H9 (cell line): ENCODE measurements at regions not wholly inside any gene's neighbourhood (a gene's known extent, or its start where the extent isn't known, plus 50 kb on each side); places are given as distances from the start of the nearest gene placed in this dataset.

ENCODE experiments used
- DNase-seq: peaks from one replicate; pipeline ENCODE4 v3.0.0-alpha.2; 2017
- H2AFZ ChIP-seq: one replicate; pipeline ENCODE4 v1.6.1; 2013; ENCODE audit warnings: mild to moderate bottlenecking, low read length, control low read depth, moderate library complexity
- H2AK5ac ChIP-seq: 2 replicates; pipeline ENCODE4 v1.6.1; 2013; ENCODE audit warnings: low read length, control low read depth, mixed read lengths; ENCODE audit not compliant: insufficient read length
- H2BK120ac ChIP-seq: one replicate; pipeline ENCODE4 v1.6.1; 2013; ENCODE audit warnings: low read depth, mild to moderate bottlenecking, low read length, control low read depth, inconsistent platforms; ENCODE audit not compliant: poor library complexity, severe bottlenecking
- H2BK12ac ChIP-seq: 2 replicates; pipeline ENCODE4 v1.6.1; 2013; ENCODE audit warnings: low read length, control low read depth, mixed read lengths, low read depth; ENCODE audit not compliant: insufficient read length
- H2BK15ac ChIP-seq: 2 replicates; pipeline ENCODE4 v1.6.1; 2013; ENCODE audit warnings: low read depth, low read length, control low read depth
- H2BK20ac ChIP-seq: one replicate; pipeline ENCODE4 v1.6.1; 2013; ENCODE audit warnings: low read depth, mild to moderate bottlenecking, low read length, control low read depth, inconsistent platforms; ENCODE audit not compliant: poor library complexity, severe bottlenecking
- H2BK5ac ChIP-seq: 2 replicates; pipeline ENCODE4 v1.6.1; 2013; ENCODE audit warnings: low read length, control low read depth, mixed read lengths; ENCODE audit not compliant: insufficient read length
- H3K14ac ChIP-seq: 2 replicates; pipeline ENCODE4 v1.6.1; 2013; ENCODE audit warnings: low read length, control low read depth; ENCODE audit not compliant: insufficient read depth
- H3K18ac ChIP-seq: 2 replicates; pipeline ENCODE4 v1.6.1; 2013; ENCODE audit warnings: low read depth, mild to moderate bottlenecking, mixed read lengths, low read length, control low read depth; ENCODE audit not compliant: insufficient read length
- H3K23ac ChIP-seq: 2 replicates; pipeline ENCODE4 v1.6.1; 2013; ENCODE audit warnings: low read length, control low read depth, mixed read lengths, low read depth; ENCODE audit not compliant: insufficient read length
- H3K23me2 ChIP-seq: 2 replicates; pipeline ENCODE4 v1.6.1; 2013; ENCODE audit warnings: low read depth, mild to moderate bottlenecking, mixed read lengths, low read length, control low read depth; ENCODE audit not compliant: insufficient read length, poor library complexity, severe bottlenecking
- H3K27ac ChIP-seq: 2 replicates; pipeline ENCODE4 v1.5.1; 2013; ENCODE audit warnings: low read length, control low read depth, mixed read lengths, low read depth; ENCODE audit not compliant: insufficient read length
- H3K27me3 ChIP-seq: 2 replicates; pipeline ENCODE4 v1.6.1; 2013; ENCODE audit warnings: low read length, control low read depth, inconsistent platforms; ENCODE audit not compliant: insufficient read depth
- H3K4ac ChIP-seq: 2 replicates; pipeline ENCODE4 v1.6.1; 2013; ENCODE audit warnings: low read depth, mild to moderate bottlenecking, control low read depth, inconsistent platforms, low read length, moderate library complexity
- H3K4me1 ChIP-seq: 2 replicates; pipeline ENCODE4 v1.6.1; 2013; ENCODE audit warnings: low read length, control low read depth, inconsistent platforms; ENCODE audit not compliant: insufficient read depth
- H3K4me2 ChIP-seq: 2 replicates; pipeline ENCODE4 v1.6.1; 2013; ENCODE audit warnings: low read length, control low read depth, mixed read lengths; ENCODE audit not compliant: insufficient read length, insufficient read depth
- H3K56ac ChIP-seq: 2 replicates; pipeline ENCODE4 v1.6.1; 2013; ENCODE audit warnings: low read depth, mild to moderate bottlenecking, mixed read lengths, low read length, control low read depth; ENCODE audit not compliant: insufficient read length
- H3K79me1 ChIP-seq: 2 replicates; pipeline ENCODE4 v1.6.1; 2013; ENCODE audit warnings: low read depth, mild to moderate bottlenecking, moderate library complexity, low read length, control low read depth, inconsistent platforms; ENCODE audit not compliant: insufficient read depth, poor library complexity, severe bottlenecking
- H3K79me2 ChIP-seq: 2 replicates; pipeline ENCODE4 v1.6.1; 2013; ENCODE audit warnings: low read length, control low read depth, inconsistent platforms; ENCODE audit not compliant: insufficient read depth
- H3K9ac ChIP-seq: 2 replicates; pipeline ENCODE4 v1.6.1; 2013; ENCODE audit warnings: low read length, control low read depth, mixed read lengths; ENCODE audit not compliant: insufficient read length; ENCODE audit errors: extremely low read depth
- H3K9me3 ChIP-seq: one replicate; pipeline ENCODE4 v1.6.1; 2013; ENCODE audit warnings: low read depth, low read length, inconsistent platforms; ENCODE audit not compliant: control insufficient read depth
- H3T11ph ChIP-seq: one replicate; pipeline ENCODE4 v1.6.1; 2013; ENCODE audit warnings: mild to moderate bottlenecking, low read length, control low read depth, inconsistent platforms
- H4K20me1 ChIP-seq: one replicate; pipeline ENCODE4 v1.6.1; 2013; ENCODE audit not compliant: control insufficient read depth, insufficient read length, insufficient read depth
- H4K5ac ChIP-seq: 2 replicates; pipeline ENCODE4 v1.6.1; 2013; ENCODE audit warnings: low read depth, mild to moderate bottlenecking, mixed read lengths, low read length, control low read depth; ENCODE audit not compliant: insufficient read length
- H4K8ac ChIP-seq: replicated peaks from 2 replicates; pipeline ENCODE4 v1.6.1; 2013; ENCODE audit warnings: low read length, control low read depth, mixed read lengths, low read depth; ENCODE audit not compliant: insufficient read length
- H4K91ac ChIP-seq: 2 replicates; pipeline ENCODE4 v1.6.1; 2013; ENCODE audit warnings: low read depth, mild to moderate bottlenecking, moderate library complexity, mixed read lengths, low read length, control low read depth; ENCODE audit not compliant: insufficient read length
- H3K27ac Mint-ChIP-seq, 3 experiments: 2 replicates in 2 of 3; 3 replicates in 1 of 3; pipeline ENCODE4 v1.8.0; 2020 to 2021; ENCODE audit warnings: mixed read lengths in 3 of 3, mild to moderate bottlenecking in 1 of 3, moderate library complexity in 1 of 3
- H3K27me3 Mint-ChIP-seq: 2 replicates; pipeline ENCODE4 v1.8.0; 2021; ENCODE audit warnings: low read depth, mild to moderate bottlenecking, moderate library complexity, mixed read lengths
- H3K36me3 Mint-ChIP-seq, 3 experiments: 2 replicates in 2 of 3; 3 replicates in 1 of 3; pipeline ENCODE4 v1.8.0; 2020 to 2021; ENCODE audit warnings: low read depth in 3 of 3, mixed read lengths in 3 of 3; ENCODE audit not compliant: insufficient read depth in 1 of 3
- H3K4me1 Mint-ChIP-seq, 2 experiments: 2 replicates each; pipeline ENCODE4 v1.8.0; 2020; ENCODE audit warnings: mixed read lengths in 2 of 2
- H3K4me3 Mint-ChIP-seq, 2 experiments: 2 replicates in 1 of 2; 3 replicates in 1 of 2; pipeline ENCODE4 v1.8.0; 2020 to 2021; ENCODE audit warnings: mild to moderate bottlenecking in 2 of 2, mixed read lengths in 2 of 2, moderate library complexity in 1 of 2
- H3K9me3 Mint-ChIP-seq, 2 experiments: 2 replicates in 1 of 2; 3 replicates in 1 of 2; pipeline ENCODE4 v1.8.0; 2020; ENCODE audit warnings: mild to moderate bottlenecking in 2 of 2, mixed read lengths in 2 of 2, moderate library complexity in 1 of 2
- WGBS: extraction: QIAGEN DNeasy Blood & Tissue Kit; methylation state at CpG from one replicate; pipeline ENCODE4 v1.1.7; 2013; ENCODE audit warnings: missing lambda C conversion rate, low lambda C conversion rate, mixed read lengths; ENCODE audit not compliant: insufficient read length; ENCODE audit errors: extremely low coverage; 5-methylcytosine and 5-hydroxymethylcytosine counted together
- TF ChIP-seq, protein P1 (sequence below): fragments of 200-600 bp; sonication (generic); conservative IDR thresholded peaks from 3 replicates; pipeline ENCODE4 v1.8.0; 2021; ENCODE audit warnings: antibody characterized with exemption, mild to moderate bottlenecking

DNA sequence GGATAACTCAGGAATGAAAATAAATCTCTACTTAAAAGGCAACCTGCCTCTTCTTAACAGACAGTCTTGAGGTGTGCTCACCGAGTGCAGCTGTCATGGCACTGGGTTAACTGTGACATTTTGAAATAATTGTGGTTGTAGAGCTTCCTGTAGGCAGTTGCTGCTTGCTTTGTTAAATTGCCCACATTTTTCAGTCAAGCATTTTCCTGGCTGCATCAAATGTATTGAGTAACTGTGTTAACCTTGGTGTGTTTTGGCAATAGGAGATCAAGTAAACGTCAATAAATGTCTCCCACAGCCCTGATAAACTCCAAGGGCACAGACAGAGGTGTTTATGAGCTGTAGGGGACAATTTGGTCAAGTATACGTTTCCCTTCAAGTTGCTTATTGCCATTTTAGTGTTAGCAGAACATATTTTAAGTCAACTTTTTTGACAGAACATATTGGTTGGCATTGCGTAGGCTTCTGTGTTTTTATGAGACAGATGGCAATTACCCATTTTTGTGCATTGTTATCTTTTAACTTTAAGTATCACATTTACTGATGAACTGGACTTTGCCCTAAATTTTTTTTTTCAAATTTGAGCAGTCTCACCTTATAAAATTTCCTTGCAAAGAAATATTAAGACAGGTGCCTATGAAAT, 527.4 kb downstream of the C4orf33 start:
- H3K79me1 ChIP-seq, result no peaks in the 10 kb centered on the region
- Mint-ChIP-seq H3K36me3 (no peaks in the 10 kb centered on the region; a peak in 1 of 7 replicates), H3K27me3 (no peaks in the 10 kb centered on the region; the same call in 1 of the 2 replicates), H3K4me3 (no peak overlapping the region), H3K4me1 (no peaks in the 10 kb centered on the region), H3K27ac (no peak overlapping the region), H3K9me3 (no peaks in the 10 kb centered on the region)
- no peak overlapping the region for H2AK5ac ChIP-seq
- no peak overlapping the region for H3K27ac ChIP-seq
- TF ChIP-seq, protein P1, sequence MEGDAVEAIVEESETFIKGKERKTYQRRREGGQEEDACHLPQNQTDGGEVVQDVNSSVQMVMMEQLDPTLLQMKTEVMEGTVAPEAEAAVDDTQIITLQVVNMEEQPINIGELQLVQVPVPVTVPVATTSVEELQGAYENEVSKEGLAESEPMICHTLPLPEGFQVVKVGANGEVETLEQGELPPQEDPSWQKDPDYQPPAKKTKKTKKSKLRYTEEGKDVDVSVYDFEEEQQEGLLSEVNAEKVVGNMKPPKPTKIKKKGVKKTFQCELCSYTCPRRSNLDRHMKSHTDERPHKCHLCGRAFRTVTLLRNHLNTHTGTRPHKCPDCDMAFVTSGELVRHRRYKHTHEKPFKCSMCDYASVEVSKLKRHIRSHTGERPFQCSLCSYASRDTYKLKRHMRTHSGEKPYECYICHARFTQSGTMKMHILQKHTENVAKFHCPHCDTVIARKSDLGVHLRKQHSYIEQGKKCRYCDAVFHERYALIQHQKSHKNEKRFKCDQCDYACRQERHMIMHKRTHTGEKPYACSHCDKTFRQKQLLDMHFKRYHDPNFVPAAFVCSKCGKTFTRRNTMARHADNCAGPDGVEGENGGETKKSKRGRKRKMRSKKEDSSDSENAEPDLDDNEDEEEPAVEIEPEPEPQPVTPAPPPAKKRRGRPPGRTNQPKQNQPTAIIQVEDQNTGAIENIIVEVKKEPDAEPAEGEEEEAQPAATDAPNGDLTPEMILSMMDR, result no peak
- H2BK120ac ChIP-seq, result no peak overlapping the region
- no peak for DNase-seq
- no peak overlapping the region for H2BK20ac ChIP-seq
- H2BK15ac ChIP-seq, result no peak overlapping the region
- no peak overlapping the region for H3K23ac ChIP-seq
- H3K4ac ChIP-seq, result no peak overlapping the region
- no peak overlapping the region for H4K91ac ChIP-seq
- whole genome bisulfite sequencing, result no CpG with 5 or more reads among the region's 4 CpGs
- H2BK5ac ChIP-seq, result no peak overlapping the region
- no peaks in the 10 kb centered on the region for H3K9me3 ChIP-seq
- H2AFZ ChIP-seq, result no peak overlapping the region
- no peaks in the 10 kb centered on the region for H4K20me1 ChIP-seq
- H3K27me3 ChIP-seq, result no peaks in the 10 kb centered on the region
- H3K14ac ChIP-seq, result no peak overlapping the region
- H3K23me2 ChIP-seq, result no peaks in the 10 kb centered on the region
- H3K18ac ChIP-seq, result no peak overlapping the region
- no peak overlapping the region for H3K9ac ChIP-seq
- H2BK12ac ChIP-seq, result no peak overlapping the region
- H3K4me2 ChIP-seq, result no peak overlapping the region
- no peaks in the 10 kb centered on the region for H3K79me2 ChIP-seq
- H3T11ph ChIP-seq, result no peak overlapping the region
- no peak overlapping the region for H3K56ac ChIP-seq
- H3K4me1 ChIP-seq, result no peaks in the 10 kb centered on the region
- H4K5ac ChIP-seq, result no peak overlapping the region
- H4K8ac ChIP-seq, result no peak overlapping the region
